ENCODE measurements at regions not wholly inside any gene's neighbourhood (a gene's known extent, or its start where the extent isn't known, plus 50 kb on each side); places are given as distances from the start of the nearest gene placed in this dataset.

- TF ChIP-seq CTCF (IDR thresholded peaks at IDR 0.05; ENCODE audit: poor library complexity, severe bottlenecking) (no peak), RAD21 (conservative IDR thresholded peaks at IDR 0.05) (no peak), SMC3 (conservative IDR thresholded peaks at IDR 0.05; ENCODE audit: poor library complexity) (no peak), EP300 (conservative IDR thresholded peaks at IDR 0.05; ENCODE audit: poor library complexity, severe bottlenecking) (no peak), POLR2AphosphoS5 (IDR thresholded peaks at IDR 0.05) (no peak), EZH2 (IDR thresholded peaks at IDR 0.05; ENCODE audit: borderline replicate concordance, insufficient read depth, low read length, poor library complexity, severe bottlenecking) (no peak), MXI1 (conservative IDR thresholded peaks at IDR 0.05; ENCODE audit: poor library complexity, severe bottlenecking) (no peak)
- TF ChIP-seq, protein P1, sequence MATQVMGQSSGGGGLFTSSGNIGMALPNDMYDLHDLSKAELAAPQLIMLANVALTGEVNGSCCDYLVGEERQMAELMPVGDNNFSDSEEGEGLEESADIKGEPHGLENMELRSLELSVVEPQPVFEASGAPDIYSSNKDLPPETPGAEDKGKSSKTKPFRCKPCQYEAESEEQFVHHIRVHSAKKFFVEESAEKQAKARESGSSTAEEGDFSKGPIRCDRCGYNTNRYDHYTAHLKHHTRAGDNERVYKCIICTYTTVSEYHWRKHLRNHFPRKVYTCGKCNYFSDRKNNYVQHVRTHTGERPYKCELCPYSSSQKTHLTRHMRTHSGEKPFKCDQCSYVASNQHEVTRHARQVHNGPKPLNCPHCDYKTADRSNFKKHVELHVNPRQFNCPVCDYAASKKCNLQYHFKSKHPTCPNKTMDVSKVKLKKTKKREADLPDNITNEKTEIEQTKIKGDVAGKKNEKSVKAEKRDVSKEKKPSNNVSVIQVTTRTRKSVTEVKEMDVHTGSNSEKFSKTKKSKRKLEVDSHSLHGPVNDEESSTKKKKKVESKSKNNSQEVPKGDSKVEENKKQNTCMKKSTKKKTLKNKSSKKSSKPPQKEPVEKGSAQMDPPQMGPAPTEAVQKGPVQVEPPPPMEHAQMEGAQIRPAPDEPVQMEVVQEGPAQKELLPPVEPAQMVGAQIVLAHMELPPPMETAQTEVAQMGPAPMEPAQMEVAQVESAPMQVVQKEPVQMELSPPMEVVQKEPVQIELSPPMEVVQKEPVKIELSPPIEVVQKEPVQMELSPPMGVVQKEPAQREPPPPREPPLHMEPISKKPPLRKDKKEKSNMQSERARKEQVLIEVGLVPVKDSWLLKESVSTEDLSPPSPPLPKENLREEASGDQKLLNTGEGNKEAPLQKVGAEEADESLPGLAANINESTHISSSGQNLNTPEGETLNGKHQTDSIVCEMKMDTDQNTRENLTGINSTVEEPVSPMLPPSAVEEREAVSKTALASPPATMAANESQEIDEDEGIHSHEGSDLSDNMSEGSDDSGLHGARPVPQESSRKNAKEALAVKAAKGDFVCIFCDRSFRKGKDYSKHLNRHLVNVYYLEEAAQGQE (IDR thresholded peaks at IDR 0.05; ENCODE audit: borderline replicate concordance), result no peak
Measured at GRCh38 chr15:31153531-31153930, 52.0 kb upstream of the TRPM1 start.
